HuH-7.5 (cell line): ENCODE measurements at regions not wholly inside any gene's neighbourhood (a gene's known extent, or its start where the extent isn't known, plus 50 kb on each side); places are given as distances from the start of the nearest gene placed in this dataset.
"Not testable (repeated sequence)": the region's sequence is repeated elsewhere in the genome, so short reads cannot be mapped to it uniquely, and the experiment has no call there.

ENCODE experiments used
- DNase-seq: peaks from one replicate; pipeline ENCODE4 v3.0.0; 2011; ENCODE audit warnings: low spot score

GRCh38 chr7:17558135-17558534, 259.7 kb downstream of the AHR start:
- DNase-seq: no peak

GRCh38 chr7:17558558-17559332, 260.3 kb downstream of the AHR start:
- DNase-seq: no peak

- DNase-seq: no peak
Measured at GRCh38 chr7:17559388-17559787, 260.9 kb downstream of the AHR start.

GRCh38 chr7:17560516-17560915, 262.1 kb downstream of the AHR start:
- DNase-seq: no peak

- DNase-seq: no peak
Measured at GRCh38 chr7:17560966-17561365, 262.5 kb downstream of the AHR start.

- DNase-seq: no peak
Measured at GRCh38 chr7:17564678-17565212, 266.3 kb downstream of the AHR start.

GRCh38 chr7:17580141-17580540, 281.7 kb downstream of the AHR start:
- DNase-seq: no peak

- DNase-seq: no peak
Measured at GRCh38 chr7:17580856-17581255, 282.4 kb downstream of the AHR start.

- no peak for DNase-seq
Measured at GRCh38 chr7:17581301-17581700, 282.8 kb downstream of the AHR start.

- DNase-seq: not testable (repeated sequence)
Measured at GRCh38 chr7:17582696-17583095, 284.2 kb downstream of the AHR start.

GRCh38 chr7:17583786-17584185, 285.3 kb downstream of the AHR start:
- no peak for DNase-seq

GRCh38 chr7:17584822-17585221, 286.4 kb downstream of the AHR start:
- DNase-seq: no peak

- DNase-seq: no peak
Measured at GRCh38 chr7:17586711-17587110, 288.3 kb downstream of the AHR start.

- no peak for DNase-seq
Measured at GRCh38 chr7:17588730-17589129, 290.3 kb downstream of the AHR start.

GRCh38 chr7:17589671-17590070, 291.2 kb downstream of the AHR start:
- DNase-seq: no peak

GRCh38 chr7:17590221-17590620, 291.8 kb downstream of the AHR start:
- no peak for DNase-seq

- no peak for DNase-seq
Measured at GRCh38 chr7:17593819-17594419, 295.5 kb downstream of the AHR start.

GRCh38 chr7:17595546-17595945, 297.1 kb downstream of the AHR start:
- no peak for DNase-seq

- no peak for DNase-seq
Measured at GRCh38 chr7:17598305-17598704, 299.9 kb downstream of the AHR start.

GRCh38 chr7:17598846-17599245, 300.4 kb downstream of the AHR start:
- DNase-seq: no peak

- no peak for DNase-seq
Measured at GRCh38 chr7:17599733-17600339, 301.4 kb downstream of the AHR start.

GRCh38 chr7:17600340-17600752, 301.9 kb downstream of the AHR start:
- peak; percentile 20 for DNase-seq

- no peak for DNase-seq
Measured at GRCh38 chr7:17601921-17602320, 303.5 kb downstream of the AHR start.
